Heart left ventricle (tissue), 16 donors: ENCODE measurements at regions not wholly inside any gene's neighbourhood (a gene's known extent, or its start where the extent isn't known, plus 50 kb on each side); places are given as distances from the start of the nearest gene placed in this dataset.

Experiments
- ATAC-seq, 4 donors: fragments of 200-7000 bp; cut with Tn5 transposase; one replicate each; pipeline ENCODE4 v1.9.1; 2020 to 2022; ENCODE audit warnings: moderate library complexity in 4 of 4, mild to moderate bottlenecking in 3 of 4, moderate number of reproducible peaks in 1 of 4
- DNase-seq, 5 donors: peaks; one replicate each; pipeline ENCODE4 v3.0.0-alpha.2; 2020
- H3K27ac ChIP-seq, 12 donors: fragments of 200-600 bp; sonication (generic) in 4 of 12; one replicate each; pipeline versions ENCODE4 v1.5.0 to v1.8.0; 2016 to 2022; ENCODE audit warnings: mild to moderate bottlenecking in 2 of 12
- H3K27me3 ChIP-seq, 9 donors: fragments of 200-600 bp; sonication (generic) in 2 of 9; one replicate each; pipeline versions ENCODE4 v1.5.1 to v1.8.0; 2016 to 2022; ENCODE audit warnings: mild to moderate bottlenecking in 3 of 9
- H3K36me3 ChIP-seq, 9 donors: fragments of 200-600 bp; sonication (generic) in 2 of 9; one replicate each; pipeline versions ENCODE4 v1.5.0 to v1.8.0; 2018 to 2022; ENCODE audit warnings: mild to moderate bottlenecking in 2 of 9
- H3K4me1 ChIP-seq, 12 donors: fragments of 200-600 bp; sonication (generic) in 4 of 12; one replicate each; pipeline versions ENCODE4 v1.5.0 to v1.8.0; 2016 to 2022; ENCODE audit warnings: mild to moderate bottlenecking in 3 of 12
- H3K4me3 ChIP-seq, 12 donors: fragments of 200-600 bp; sonication (generic) in 4 of 12; one replicate each; pipeline versions ENCODE4 v1.5.0 to v1.8.0; 2017 to 2022; ENCODE audit warnings: mild to moderate bottlenecking in 9 of 12, moderate library complexity in 4 of 12
- H3K9me3 ChIP-seq, 12 donors: fragments of 200-600 bp; sonication (generic) in 4 of 12; one replicate each; pipeline versions ENCODE4 v1.5.0 to v1.8.0; 2016 to 2022; ENCODE audit warnings: mild to moderate bottlenecking in 1 of 12
- POLR2A ChIP-seq, 2 donors: fragments of 450-650 bp; IDR thresholded peaks; one replicate each; pipeline ENCODE4 v1.6.1; 2017; ENCODE audit warnings: antibody characterized with exemption in 2 of 2, mild to moderate bottlenecking in 2 of 2, moderate library complexity in 2 of 2
- whole genome bisulfite sequencing, 4 donors: extraction: QIAGEN DNeasy Blood & Tissue Kit in 2 of 4; methylation state at CpG; one replicate each; pipeline versions ENCODE4 v1.1.5 to v1.1.7; 2013 to 2018; 5-methylcytosine and 5-hydroxymethylcytosine counted together
- intact Hi-C, 10 donors: fragments of 100-400 bp; cut with DNase I; formaldehyde crosslinking; loops; one replicate each; pipeline versions ENCODE4 v1.11.1 to v1.14.2; 2022
- TF ChIP-seq, protein P1 (sequence below), 12 donors: fragments of 200-600 bp; sonication (generic) in 4 of 12; IDR thresholded peaks; one replicate each; pipeline versions ENCODE4 v1.5.0 to v1.8.0; 2018 to 2022; ENCODE audit warnings: antibody characterized with exemption in 12 of 12, mild to moderate bottlenecking in 5 of 12
- donor health status: ischemic (EF 13 %, LVEDD 7.1; RV severe dilation, severe dysfunction).
- donor health status: healthy with polysubstance abuse.
- donor health status: DM: no; HTN: yes; CAD: no.
- donor health status: DM: no; HTN: no; CAD: no.
- donor health status: ischemic (EF 25% LVEDD 6.9; RV normal size, moderate dysfunction).
- donor health status: ischemic (EF 25% LVEDD 5.7; RV mildly dilated, moderate dysfunction).
- donor health status: healthy.
- donor health status: DM: yes; HTN: yes; CAD: no.
- donor health status: ischemic (EF 35%, LVEDD 5.7; RV mildly dilated, moderate dysfunction).
- donor health status: nonischemic (EF 11% LVEDD 7.7; RV severe dilation, severe dysfunction).
- donor health status: DM: yes; HTN: yes; CAD: no.
- donor health status: PGD.
- donor health status: ischemic (EF 29% LVEDD 5.4; RV normal size, mild dysfunction).
- donor health status: nonischemic (EF 23%, LVEDD 6.1; RV moderate dilation, normal function).

DNA sequence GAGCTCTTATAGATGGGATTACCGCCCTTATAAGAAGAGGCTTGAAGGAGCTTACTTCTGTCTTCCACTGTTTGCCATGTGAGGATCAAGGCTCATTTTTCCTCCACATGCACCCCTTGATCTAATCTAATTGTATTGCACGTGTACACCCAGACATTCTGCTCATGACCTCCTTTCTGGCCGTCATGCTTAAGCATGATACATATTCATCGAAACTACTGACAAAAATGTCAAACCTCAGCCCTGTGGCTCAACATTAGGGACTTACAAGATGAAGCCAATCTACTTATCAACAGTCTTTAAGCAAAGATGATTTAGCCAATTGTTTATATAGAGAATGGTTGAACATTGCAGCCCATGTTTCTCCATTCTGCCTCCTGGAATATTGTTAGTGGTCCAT, 127.6 kb downstream of the XCL2 start:
- WGBS, 4 donors, result 86 to 92% (median 89%) methylated on average over 4 of the region's 4 CpGs
- H3K4me1 ChIP-seq, result peaks cover 0 to 5% (median 0%) of the 10 kb centered on the region in 12 donors
- no peaks in the 10 kb centered on the region for H3K36me3 ChIP-seq
- H3K4me3 ChIP-seq, result no peak overlapping the region
- H3K27ac ChIP-seq, result no peak overlapping the region
- H3K27me3 ChIP-seq, result no peaks in the 10 kb centered on the region
- no peak for ATAC-seq
- intact Hi-C loops, result no loop called here
- DNase-seq, result no peak
- TF ChIP-seq, protein P1, sequence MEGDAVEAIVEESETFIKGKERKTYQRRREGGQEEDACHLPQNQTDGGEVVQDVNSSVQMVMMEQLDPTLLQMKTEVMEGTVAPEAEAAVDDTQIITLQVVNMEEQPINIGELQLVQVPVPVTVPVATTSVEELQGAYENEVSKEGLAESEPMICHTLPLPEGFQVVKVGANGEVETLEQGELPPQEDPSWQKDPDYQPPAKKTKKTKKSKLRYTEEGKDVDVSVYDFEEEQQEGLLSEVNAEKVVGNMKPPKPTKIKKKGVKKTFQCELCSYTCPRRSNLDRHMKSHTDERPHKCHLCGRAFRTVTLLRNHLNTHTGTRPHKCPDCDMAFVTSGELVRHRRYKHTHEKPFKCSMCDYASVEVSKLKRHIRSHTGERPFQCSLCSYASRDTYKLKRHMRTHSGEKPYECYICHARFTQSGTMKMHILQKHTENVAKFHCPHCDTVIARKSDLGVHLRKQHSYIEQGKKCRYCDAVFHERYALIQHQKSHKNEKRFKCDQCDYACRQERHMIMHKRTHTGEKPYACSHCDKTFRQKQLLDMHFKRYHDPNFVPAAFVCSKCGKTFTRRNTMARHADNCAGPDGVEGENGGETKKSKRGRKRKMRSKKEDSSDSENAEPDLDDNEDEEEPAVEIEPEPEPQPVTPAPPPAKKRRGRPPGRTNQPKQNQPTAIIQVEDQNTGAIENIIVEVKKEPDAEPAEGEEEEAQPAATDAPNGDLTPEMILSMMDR (IDR thresholded peaks at IDR 0.05), result no peak
- no peak for TF ChIP-seq POLR2A (IDR thresholded peaks at IDR 0.05)
- H3K9me3 ChIP-seq, result no peaks in the 10 kb centered on the region

DNA sequence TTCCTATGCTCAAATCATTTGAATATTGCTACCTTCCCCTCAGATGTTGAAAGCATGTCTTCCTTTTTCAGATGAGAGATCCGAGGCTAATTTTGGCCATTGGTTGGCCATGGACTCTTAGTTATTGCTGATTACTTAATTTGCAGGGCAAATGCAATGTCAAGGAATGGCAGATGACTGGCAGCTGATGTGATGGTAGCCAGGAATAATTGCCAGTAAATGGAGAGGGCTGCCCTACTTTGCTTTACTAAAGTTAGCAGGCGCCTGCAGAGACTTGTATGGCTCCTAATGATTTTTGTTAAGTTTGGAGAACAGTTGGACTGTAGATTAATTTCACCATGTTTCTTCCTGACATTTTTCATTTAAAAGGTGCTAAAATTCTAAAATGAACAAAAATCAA, 128.9 kb downstream of the XCL2 start:
- peak in 3 of 4 donors; percentile 69 to 80 (median 74) for ATAC-seq
- Histone ChIP-seq H3K36me3 (no peaks in the 10 kb centered on the region), H3K4me3 (no peak overlapping the region), H3K4me1 (peaks cover 0 to 5% (median 0%) of the 10 kb centered on the region in 12 donors), H3K27me3 (no peaks in the 10 kb centered on the region), H3K9me3 (no peaks in the 10 kb centered on the region), H3K27ac (no peak overlapping the region)
- WGBS, 4 donors, result 45 to 68% (median 64%) methylated on average over 2 of the region's 2 CpGs
- intact Hi-C loops, result no loop called here
- TF ChIP-seq, protein P1 (IDR thresholded peaks at IDR 0.05), result no peak
- no peak for DNase-seq

DNA sequence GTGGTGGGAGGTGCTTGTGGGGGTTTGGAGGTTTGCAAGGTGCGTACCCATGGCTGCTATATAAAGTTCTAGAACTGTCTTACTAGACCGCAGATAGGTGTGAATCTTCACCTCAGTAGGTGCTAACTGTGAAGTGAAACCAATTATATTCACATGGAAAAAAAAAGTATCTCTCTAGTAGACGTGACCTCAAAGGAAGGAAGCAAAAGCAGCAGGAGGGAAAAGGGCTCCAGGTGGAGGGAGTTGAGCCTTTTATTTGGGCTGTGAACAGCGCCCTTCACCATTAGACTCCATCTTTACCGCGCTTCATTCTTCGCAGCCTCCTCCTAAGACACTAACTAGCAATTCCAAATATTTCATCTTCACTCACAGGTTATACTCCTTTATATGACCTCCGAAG, 129.8 kb downstream of the TBX19 start:
- no peaks in the 10 kb centered on the region for H3K36me3 ChIP-seq
- intact Hi-C loops, result no loop called here
- no peak overlapping the region for H3K27ac ChIP-seq
- ATAC-seq (no peak), DNase-seq (no peak)
- TF ChIP-seq POLR2A (IDR thresholded peaks at IDR 0.05), result no peak
- TF ChIP-seq, protein P1 (IDR thresholded peaks at IDR 0.05), result no peak
- H3K9me3 ChIP-seq, result peaks cover 0 to 14% (median 4%) of the 10 kb centered on the region in 12 donors
- H3K4me3 ChIP-seq, result no peak overlapping the region
- no peaks in the 10 kb centered on the region for H3K27me3 ChIP-seq
- 89 to 94% (median 92%) methylated on average over 8 of the region's 8 CpGs for WGBS, 4 donors
- peaks cover 0 to 12% (median 0%) of the 10 kb centered on the region in 12 donors for H3K4me1 ChIP-seq

DNA sequence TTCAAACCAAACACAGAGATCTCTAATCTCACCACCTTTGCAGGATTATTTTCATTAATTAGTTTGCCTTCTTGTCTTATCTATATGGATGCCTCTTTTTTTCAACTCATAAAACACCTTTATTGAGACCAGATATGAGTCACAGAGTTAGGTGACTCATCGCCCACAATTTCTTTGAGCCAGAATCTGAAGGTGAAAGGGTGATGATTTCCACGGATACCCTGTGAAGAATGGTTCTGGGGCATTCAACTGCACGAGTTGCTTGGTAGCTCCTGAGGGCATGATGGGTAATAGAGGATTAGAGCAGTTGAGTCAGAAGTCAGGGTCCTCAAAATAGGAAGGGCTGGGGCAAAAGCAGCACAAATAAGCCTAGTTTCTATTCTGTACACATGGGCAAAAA, 128.2 kb downstream of the TBX19 start:
- H3K4me1 ChIP-seq, result peaks cover 0 to 12% (median 0%) of the 10 kb centered on the region in 12 donors
- H3K27ac ChIP-seq, result peak overlapping the region in 1 of 12 donors; percentile 13
- ATAC-seq (no peak), DNase-seq (no peak)
- 78 to 93% (median 84%) methylated on average over 3 of the region's 3 CpGs for WGBS, 4 donors
- TF ChIP-seq, protein P1 (IDR thresholded peaks at IDR 0.05), result no peak
- no peak for TF ChIP-seq POLR2A (IDR thresholded peaks at IDR 0.05)
- no peaks in the 10 kb centered on the region for H3K27me3 ChIP-seq
- intact Hi-C loops, result loop anchor here in 1 of 10 donors (2.0 kb wide), 1 partner anchor 20 kb away; no protein-coding TSS in a partner anchor
- no peak overlapping the region for H3K4me3 ChIP-seq
- no peaks in the 10 kb centered on the region for H3K36me3 ChIP-seq
- peaks cover 0 to 14% (median 4%) of the 10 kb centered on the region in 12 donors for H3K9me3 ChIP-seq
